Liver (tissue), 8 donors: ENCODE measurements at regions not wholly inside any gene's neighbourhood (a gene's known extent, or its start where the extent isn't known, plus 50 kb on each side); places are given as distances from the start of the nearest gene placed in this dataset.

Experiments used
- DNase-seq: peaks from one replicate; pipeline ENCODE4 v3.0.0-alpha.2; 2017; ENCODE audit warnings: low spot score
- H3K27ac ChIP-seq, 2 donors: one replicate each; pipeline ENCODE4 v1.7.0; 2013; ENCODE audit warnings: inconsistent platforms in 2 of 2, low read length in 2 of 2, control low read depth in 1 of 2, low read depth in 1 of 2, mild to moderate bottlenecking in 1 of 2
- H3K27me3 ChIP-seq, 4 donors: one replicate each; pipeline versions ENCODE4 v1.6.1 to v1.7.0; 2013; ENCODE audit warnings: low read length in 3 of 4, inconsistent platforms in 1 of 4, mild to moderate bottlenecking in 1 of 4, moderate library complexity in 1 of 4; ENCODE audit not compliant: control insufficient read depth in 4 of 4, insufficient read depth in 4 of 4
- H3K36me3 ChIP-seq, 4 donors: one replicate each; pipeline versions ENCODE4 v1.6.1 to v1.7.0; 2013; ENCODE audit warnings: low read length in 3 of 4, mild to moderate bottlenecking in 3 of 4, low read depth in 1 of 4, moderate library complexity in 1 of 4; ENCODE audit not compliant: control insufficient read depth in 4 of 4, insufficient read depth in 3 of 4
- H3K4me1 ChIP-seq, 4 donors: one replicate each; pipeline versions ENCODE4 v1.6.1 to v1.7.0; 2013; ENCODE audit warnings: low read length in 3 of 4, mild to moderate bottlenecking in 3 of 4, moderate library complexity in 1 of 4; ENCODE audit not compliant: control insufficient read depth in 4 of 4, insufficient read depth in 4 of 4
- H3K4me3 ChIP-seq, 3 donors: one replicate each; pipeline versions ENCODE4 v1.6.1 to v1.7.0; 2013; ENCODE audit warnings: low read length in 3 of 3, control low read depth in 1 of 3, low read depth in 1 of 3, mild to moderate bottlenecking in 1 of 3
- H3K9ac ChIP-seq, 2 donors: one replicate each; pipeline ENCODE4 v1.7.0; 2013; ENCODE audit warnings: low read length in 2 of 2, mild to moderate bottlenecking in 2 of 2, moderate library complexity in 2 of 2, control low read depth in 1 of 2, low read depth in 1 of 2
- H3K9me3 ChIP-seq, 4 donors: one replicate each; pipeline versions ENCODE4 v1.6.1 to v1.7.0; 2013; ENCODE audit warnings: low read length in 3 of 4; ENCODE audit not compliant: control insufficient read depth in 4 of 4
- ATF3 ChIP-seq: IDR thresholded peaks from 2 replicates; pipeline ENCODE4 v1.6.1; 2016; ENCODE audit warnings: antibody characterized with exemption
- CTCF ChIP-seq: fragments of 150-350 bp; IDR thresholded peaks from 2 replicates; pipeline ENCODE4 v1.5.1; 2017; ENCODE audit warnings: improper control_type of control experiment, low read depth, low read length; ENCODE audit not compliant: missing input control
- EGR1 ChIP-seq, 2 donors: IDR thresholded peaks; 2 replicates each; pipeline ENCODE4 v1.6.1; 2016 to 2018; ENCODE audit warnings: antibody characterized with exemption in 2 of 2, low read depth in 2 of 2
- FOXA1 ChIP-seq: IDR thresholded peaks from 2 replicates; pipeline ENCODE4 v1.6.1; 2016; ENCODE audit warnings: antibody characterized with exemption
- FOXA2 ChIP-seq: IDR thresholded peaks from 2 replicates; pipeline ENCODE4 v1.6.1; 2016; ENCODE audit warnings: antibody characterized with exemption
- GABPA ChIP-seq, 2 donors: IDR thresholded peaks in 1 of 2; conservative IDR thresholded peaks in 1 of 2; 2 replicates each; pipeline ENCODE4 v1.6.1; 2016; ENCODE audit warnings: antibody characterized with exemption in 2 of 2, mild to moderate bottlenecking in 1 of 2, moderate library complexity in 1 of 2
- HNF4A ChIP-seq, 2 donors: conservative IDR thresholded peaks; 2 replicates each; pipeline ENCODE4 v1.6.1; 2016; ENCODE audit warnings: antibody characterized with exemption in 2 of 2, mild to moderate bottlenecking in 2 of 2
- HNF4G ChIP-seq: IDR thresholded peaks from 2 replicates; pipeline ENCODE4 v1.6.1; 2016; ENCODE audit warnings: antibody characterized with exemption
- JUND ChIP-seq, 2 donors: IDR thresholded peaks; 2 replicates each; pipeline ENCODE4 v1.6.1; 2016; ENCODE audit warnings: antibody characterized with exemption in 2 of 2
- MAX ChIP-seq: IDR thresholded peaks from 2 replicates; pipeline ENCODE4 v1.6.1; 2016; ENCODE audit warnings: antibody characterized with exemption
- NR2F2 ChIP-seq: IDR thresholded peaks from 2 replicates; pipeline ENCODE4 v1.6.1; 2016; ENCODE audit warnings: antibody characterized with exemption
- RAD21 ChIP-seq, 2 donors: IDR thresholded peaks; 2 replicates each; pipeline ENCODE4 v1.6.1; 2016; ENCODE audit warnings: antibody characterized with exemption in 2 of 2, mild to moderate bottlenecking in 2 of 2
- REST ChIP-seq: IDR thresholded peaks from 2 replicates; pipeline ENCODE4 v1.6.1; 2016; ENCODE audit warnings: antibody characterized with exemption, mild to moderate bottlenecking
- RXRA ChIP-seq, 2 donors: IDR thresholded peaks; 2 replicates each; pipeline ENCODE4 v1.6.1; 2017 to 2018; ENCODE audit warnings: antibody characterized with exemption in 2 of 2, mild to moderate bottlenecking in 1 of 2
- SP1 ChIP-seq: IDR thresholded peaks from 2 replicates; pipeline ENCODE4 v1.6.1; 2018; ENCODE audit warnings: antibody characterized with exemption, mild to moderate bottlenecking
- TAF1 ChIP-seq: conservative IDR thresholded peaks from 2 replicates; pipeline ENCODE4 v1.6.1; 2016; ENCODE audit warnings: antibody characterized with exemption, mild to moderate bottlenecking
- YY1 ChIP-seq: IDR thresholded peaks from 2 replicates; pipeline ENCODE4 v1.6.1; 2016; ENCODE audit warnings: antibody characterized with exemption, mild to moderate bottlenecking
- WGBS: extraction: QIAGEN DNeasy Blood & Tissue Kit; methylation state at CpG from one replicate; pipeline ENCODE4 v1.1.7; 2013; 5-methylcytosine and 5-hydroxymethylcytosine counted together
- TF ChIP-seq, protein P1 (sequence below): IDR thresholded peaks from 2 replicates; pipeline ENCODE4 v1.6.1; 2016; ENCODE audit warnings: antibody characterized with exemption
- donor health status: healthy.
- donor health status: healthy.
- donor health status: healthy.
- donor health status: healthy.
- donor health status: healthy.

DNA sequence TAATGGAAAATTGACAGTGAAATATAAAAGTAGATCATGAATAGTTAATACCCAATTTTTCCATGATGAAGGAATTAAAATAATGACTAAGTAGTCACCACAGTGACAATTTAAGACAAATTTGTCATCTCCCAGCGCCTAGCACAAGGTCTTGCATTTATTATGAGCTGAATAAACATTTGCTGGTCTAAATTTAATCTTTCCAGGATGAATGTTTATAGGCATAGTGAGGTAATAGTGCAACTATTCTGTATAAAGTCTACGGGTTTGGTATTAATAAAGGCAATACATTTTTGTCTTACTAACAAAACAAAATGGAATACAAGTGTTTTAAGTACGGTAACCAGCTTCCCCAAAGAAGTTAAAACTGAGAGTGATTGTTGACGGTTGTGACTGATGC lies 209.3 kb downstream of the CD47 start (continued):
- no peak for TF ChIP-seq CTCF

GRCh38 chr3:107880702-107881101 lies 210.1 kb downstream of the CD47 start:
- Histone ChIP-seq H3K9ac (no peak overlapping the region), H3K27ac (no peak overlapping the region), H3K36me3 (no peaks in the 10 kb centered on the region), H3K4me3 (no peak overlapping the region), H3K27me3 (no peaks in the 10 kb centered on the region), H3K9me3 (no peaks in the 10 kb centered on the region), H3K4me1 (no peaks in the 10 kb centered on the region)
- 96% methylated on average over 4 of the region's 4 CpGs for WGBS
- DNase-seq = no peak
- TF ChIP-seq YY1 (no peak), HNF4A (conservative IDR thresholded peaks at IDR 0.05) (no peak), JUND (IDR thresholded peaks at IDR 0.05) (no peak), FOXA1 (no peak), GABPA (IDR thresholded peaks at IDR 0.05 in 1 of 2, conservative IDR thresholded peaks at IDR 0.05 in 1 of 2) (no peak), EGR1 (IDR thresholded peaks at IDR 0.05; ENCODE audit: low read depth in 2 of 2) (no peak), REST (no peak), RXRA (IDR thresholded peaks at IDR 0.05) (no peak), HNF4G (no peak), NR2F2 (no peak), FOXA2 (no peak), TAF1 (no peak), SP1 (no peak), MAX (no peak), ATF3 (no peak), RAD21 (IDR thresholded peaks at IDR 0.05) (no peak), CTCF (no peak)
- TF ChIP-seq, protein P1, sequence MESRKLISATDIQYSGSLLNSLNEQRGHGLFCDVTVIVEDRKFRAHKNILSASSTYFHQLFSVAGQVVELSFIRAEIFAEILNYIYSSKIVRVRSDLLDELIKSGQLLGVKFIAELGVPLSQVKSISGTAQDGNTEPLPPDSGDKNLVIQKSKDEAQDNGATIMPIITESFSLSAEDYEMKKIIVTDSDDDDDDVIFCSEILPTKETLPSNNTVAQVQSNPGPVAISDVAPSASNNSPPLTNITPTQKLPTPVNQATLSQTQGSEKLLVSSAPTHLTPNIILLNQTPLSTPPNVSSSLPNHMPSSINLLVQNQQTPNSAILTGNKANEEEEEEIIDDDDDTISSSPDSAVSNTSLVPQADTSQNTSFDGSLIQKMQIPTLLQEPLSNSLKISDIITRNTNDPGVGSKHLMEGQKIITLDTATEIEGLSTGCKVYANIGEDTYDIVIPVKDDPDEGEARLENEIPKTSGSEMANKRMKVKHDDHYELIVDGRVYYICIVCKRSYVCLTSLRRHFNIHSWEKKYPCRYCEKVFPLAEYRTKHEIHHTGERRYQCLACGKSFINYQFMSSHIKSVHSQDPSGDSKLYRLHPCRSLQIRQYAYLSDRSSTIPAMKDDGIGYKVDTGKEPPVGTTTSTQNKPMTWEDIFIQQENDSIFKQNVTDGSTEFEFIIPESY = no peak
